ENCODE measurements at regions not wholly inside any gene's neighbourhood (a gene's known extent, or its start where the extent isn't known, plus 50 kb on each side); places are given as distances from the start of the nearest gene placed in this dataset.

GRCh38 chr1:55877437-55878232 lies 662.5 kb upstream of the USP24 start:
- intact Hi-C loops (cut with micrococcal nuclease; ENCODE audit: unreplicated experiment): no loop called here
- no TSS peak for BruUV-seq (replicated peaks)

GRCh38 chr1:55876276-55877060 lies 661.3 kb upstream of the USP24 start:
- Histone ChIP-seq H3K36me3 (ENCODE audit: insufficient read depth, low read length) (no peaks in the 10 kb centered on the region), H3K4me2 (ENCODE audit: low read length) (no peak overlapping the region), H3K9me3 (ENCODE audit: low read length) (no peaks in the 10 kb centered on the region), H2AFZ (ENCODE audit: low read length) (no peak overlapping the region), H3K4me1 (ENCODE audit: insufficient read depth, low read length, poor library complexity, severe bottlenecking) (no peaks in the 10 kb centered on the region), H3K9me2 (ENCODE audit: insufficient read depth, low read length) (no peaks in the 10 kb centered on the region), H4K20me1 (ENCODE audit: insufficient read depth, low read length) (no peaks in the 10 kb centered on the region), H3K79me2 (ENCODE audit: insufficient read depth, low read depth, low read length) (no peaks in the 10 kb centered on the region), H3K4me3 (ENCODE audit: low read depth, low read length, poor library complexity, severe bottlenecking) (no peak overlapping the region), H3K27ac (ENCODE audit: low read depth, low read length, poor library complexity, severe bottlenecking) (no peak overlapping the region)
- TF ChIP-seq EZH2phosphoT487 (IDR thresholded peaks at IDR 0.05; ENCODE audit: borderline replicate concordance, low read depth, low read length) (no peak), CTCF (conservative IDR thresholded peaks at IDR 0.05; ENCODE audit: low read length) (no peak)
- DNase-seq (ENCODE audit: low spot score): no peak
- ChIA-PET CTCF (ENCODE audit: unreplicated experiment) (no interaction called here), POLR2A (interaction anchor here (1.5 kb wide), 1 partner anchor 41 kb away, joined by 4 read pairs; no protein-coding TSS in a partner anchor)
- no TSS peak for BruUV-seq (replicated peaks)
- intact Hi-C loops (cut with micrococcal nuclease; ENCODE audit: unreplicated experiment): no loop called here

More at GRCh38 chr1:55877437-55878232, 662.5 kb upstream of the USP24 start:
- no peak overlapping the region for H2AFZ ChIP-seq (ENCODE audit: low read length)
- TF ChIP-seq EZH2phosphoT487 (IDR thresholded peaks at IDR 0.05; ENCODE audit: borderline replicate concordance, low read depth, low read length) (no peak), CTCF (conservative IDR thresholded peaks at IDR 0.05; ENCODE audit: low read length) (no peak)
- no peak overlapping the region for H3K27ac ChIP-seq (ENCODE audit: low read depth, low read length, poor library complexity, severe bottlenecking)
- H3K4me2 ChIP-seq (ENCODE audit: low read length): no peak overlapping the region
- no peaks in the 10 kb centered on the region for H3K9me3 ChIP-seq (ENCODE audit: low read length)
- ChIA-PET CTCF (ENCODE audit: unreplicated experiment) (no interaction called here), POLR2A (no interaction called here)
- no peaks in the 10 kb centered on the region for H3K79me2 ChIP-seq (ENCODE audit: insufficient read depth, low read depth, low read length)
- no peak overlapping the region for H3K4me3 ChIP-seq (ENCODE audit: low read depth, low read length, poor library complexity, severe bottlenecking)
- DNase-seq (ENCODE audit: low spot score): no peak
- H3K4me1 ChIP-seq (ENCODE audit: insufficient read depth, low read length, poor library complexity, severe bottlenecking): no peaks in the 10 kb centered on the region
- H3K9me2 ChIP-seq (ENCODE audit: insufficient read depth, low read length): no peaks in the 10 kb centered on the region
- no peaks in the 10 kb centered on the region for H4K20me1 ChIP-seq (ENCODE audit: insufficient read depth, low read length)
- H3K36me3 ChIP-seq (ENCODE audit: insufficient read depth, low read length): no peaks in the 10 kb centered on the region

GRCh38 chr1:55870106-55870505 lies 654.9 kb upstream of the USP24 start:
- no peak overlapping the region for H3K4me2 ChIP-seq (ENCODE audit: low read length)
- CTCF ChIA-PET (ENCODE audit: unreplicated experiment): no interaction called here
- intact Hi-C loops (cut with micrococcal nuclease; ENCODE audit: unreplicated experiment): no loop called here
- no peaks in the 10 kb centered on the region for H3K9me2 ChIP-seq (ENCODE audit: insufficient read depth, low read length)
- no peak for DNase-seq (ENCODE audit: low spot score)
- H3K36me3 ChIP-seq (ENCODE audit: insufficient read depth, low read length): no peaks in the 10 kb centered on the region
- H3K4me1 ChIP-seq (ENCODE audit: insufficient read depth, low read length, poor library complexity, severe bottlenecking): no peaks in the 10 kb centered on the region
- POLR2A ChIA-PET: no interaction called here
- TF ChIP-seq CTCF (conservative IDR thresholded peaks at IDR 0.05; ENCODE audit: low read length) (no peak), EZH2phosphoT487 (IDR thresholded peaks at IDR 0.05; ENCODE audit: borderline replicate concordance, low read depth, low read length) (no peak)
- no TSS peak for BruUV-seq (replicated peaks)
- no peaks in the 10 kb centered on the region for H3K9me3 ChIP-seq (ENCODE audit: low read length)
- H4K20me1 ChIP-seq (ENCODE audit: insufficient read depth, low read length): no peaks in the 10 kb centered on the region
- H2AFZ ChIP-seq (ENCODE audit: low read length): no peak overlapping the region
- H3K4me3 ChIP-seq (ENCODE audit: low read depth, low read length, poor library complexity, severe bottlenecking): no peak overlapping the region
- no peak overlapping the region for H3K27ac ChIP-seq (ENCODE audit: low read depth, low read length, poor library complexity, severe bottlenecking)
- no peaks in the 10 kb centered on the region for H3K79me2 ChIP-seq (ENCODE audit: insufficient read depth, low read depth, low read length)
